ENCODE measurements at regions not wholly inside any gene's neighbourhood (a gene's known extent, or its start where the extent isn't known, plus 50 kb on each side); places are given as distances from the start of the nearest gene placed in this dataset.

DNA sequence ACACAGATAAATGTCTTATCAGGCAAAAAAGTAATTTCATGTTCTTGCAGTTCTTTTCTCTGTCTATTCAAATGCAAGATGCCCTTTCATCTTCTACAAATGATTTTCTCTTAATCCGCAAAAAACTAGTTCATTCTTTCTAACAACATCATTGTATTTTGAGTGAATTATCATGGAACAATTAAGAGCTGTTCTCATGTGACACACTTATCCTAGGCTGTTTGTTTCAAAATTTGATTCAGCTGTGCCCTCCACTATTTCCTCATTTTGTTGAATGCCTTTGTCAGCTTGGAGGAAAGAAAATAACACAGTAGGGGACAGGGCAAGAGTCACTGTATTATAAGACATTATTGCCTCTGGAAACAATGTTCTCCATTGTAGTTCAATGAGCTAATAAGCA is 396.9 kb downstream of the KCTD12 start:
- DNase-seq: no peak

DNA sequence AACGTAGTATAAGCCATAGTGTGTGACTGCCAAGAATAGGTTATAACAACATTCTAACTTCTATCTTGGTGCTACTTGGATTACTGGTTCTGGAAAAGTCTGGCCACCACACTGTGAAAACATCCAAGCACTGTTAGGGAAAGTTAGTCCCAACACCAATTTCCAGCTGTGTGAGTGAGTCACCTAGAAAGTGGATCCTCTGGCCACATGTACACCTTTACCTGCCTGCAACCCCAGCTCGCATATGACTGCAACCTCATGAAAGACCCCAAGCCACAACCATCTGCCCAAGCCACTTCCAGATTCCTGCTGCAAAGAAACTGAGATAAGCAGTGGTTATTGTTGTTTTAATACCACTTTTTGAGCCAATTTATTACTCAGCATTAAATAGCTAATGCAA is 404.5 kb downstream of the KCTD12 start:
- no peak for DNase-seq

DNA sequence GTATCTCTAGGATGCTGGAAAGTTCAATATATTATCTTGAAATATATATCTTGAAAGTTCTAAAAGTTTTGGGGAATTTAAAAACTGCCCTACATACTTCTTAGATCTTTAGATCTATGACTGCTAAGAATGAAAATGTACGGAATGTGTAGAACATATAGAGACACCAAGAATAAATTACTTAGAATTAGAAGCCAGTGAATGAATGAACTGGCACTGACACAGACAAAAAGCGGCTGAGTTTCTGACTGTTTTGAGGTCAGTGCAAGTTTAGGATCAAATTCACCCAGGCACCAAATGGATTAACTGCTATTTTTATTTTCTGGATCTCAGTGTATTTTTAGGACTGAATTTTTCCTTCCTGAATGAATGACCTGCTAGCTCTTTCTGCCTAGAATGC is 411.2 kb downstream of the KCTD12 start:
- DNase-seq: no peak

DNA sequence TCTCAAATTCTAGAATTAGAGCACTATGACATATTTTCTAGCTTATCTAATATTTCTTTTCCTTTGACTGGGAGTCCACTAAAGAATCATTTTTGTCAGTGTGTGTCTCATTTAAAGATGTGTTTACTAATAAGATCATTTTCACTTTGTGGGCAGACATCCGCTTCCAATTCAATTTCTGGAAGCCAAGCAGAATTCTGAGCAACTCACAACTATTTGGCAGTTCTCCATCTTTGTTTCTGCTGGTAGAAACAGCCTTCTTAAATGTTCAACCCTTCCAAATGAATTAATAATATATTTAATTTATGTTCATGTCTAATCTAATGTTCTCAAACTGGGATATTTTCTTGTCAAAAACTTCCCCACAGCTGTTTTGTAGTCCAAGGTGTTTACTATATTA is 411.8 kb downstream of the KCTD12 start:
- no peak for DNase-seq

DNA sequence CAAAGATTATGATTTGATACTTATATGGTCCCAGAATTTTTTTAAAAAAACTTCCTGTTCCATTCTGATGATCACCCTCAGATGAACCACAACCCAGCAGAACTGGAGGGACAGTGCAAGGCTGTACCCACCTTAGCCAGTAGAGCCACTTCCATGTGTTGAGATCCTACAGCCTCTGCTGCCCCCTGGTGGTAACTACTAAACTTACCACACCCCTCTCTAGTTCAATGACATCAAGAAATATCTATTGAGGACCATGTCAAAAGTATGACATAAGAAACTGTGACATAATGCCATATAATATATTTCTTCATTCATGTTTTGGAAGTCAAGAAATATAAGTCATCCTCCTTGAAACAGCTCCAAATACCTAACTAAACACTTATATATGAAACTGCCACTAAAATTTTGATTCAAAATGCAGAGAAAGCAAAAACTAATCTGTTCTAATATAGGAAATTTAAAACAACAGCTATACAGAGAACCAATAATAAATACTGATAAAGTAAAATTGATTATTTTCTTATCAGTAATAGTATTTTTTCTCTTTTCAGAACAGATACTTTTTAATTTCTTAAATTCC is 412.6 kb downstream of the KCTD12 start:
- DNase-seq: peak; percentile 77

DNA sequence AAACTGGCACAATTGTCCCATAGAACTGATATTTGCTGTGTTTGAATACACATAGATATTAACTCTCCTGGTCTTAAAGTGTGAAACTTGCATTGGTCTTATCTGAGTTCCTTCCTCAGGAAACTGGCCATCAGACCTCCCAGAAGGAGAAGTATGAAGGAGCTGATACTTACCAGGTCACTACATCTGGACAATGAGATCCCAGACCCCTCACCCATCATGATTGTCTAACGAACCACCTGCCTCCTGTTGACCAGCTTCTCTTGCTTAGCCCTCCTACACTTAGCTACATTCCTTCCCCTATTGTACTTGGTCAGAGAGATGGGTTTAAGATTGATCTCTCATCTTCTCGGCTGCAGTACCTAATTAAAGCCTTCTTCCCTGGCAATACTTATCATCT is 413.3 kb downstream of the KCTD12 start:
- DNase-seq: no peak

DNA sequence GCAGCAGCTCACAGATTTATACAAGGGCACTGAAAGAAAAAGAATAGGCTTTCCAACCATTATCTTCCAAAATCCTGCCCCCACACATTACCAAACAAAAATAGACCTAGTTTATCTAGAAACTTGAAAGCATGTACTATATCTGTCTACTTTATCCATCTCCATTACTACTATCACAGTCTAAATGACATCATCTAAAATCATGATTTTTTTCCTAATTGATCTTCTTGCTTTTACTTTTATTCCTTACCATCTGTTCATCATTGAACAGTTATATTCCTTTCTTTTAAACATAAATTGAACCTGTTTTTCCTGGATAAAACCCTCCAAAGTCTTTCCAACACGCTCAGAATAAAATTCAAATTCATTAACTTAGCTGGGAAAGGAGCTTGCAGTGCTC is 414.7 kb downstream of the KCTD12 start:
- no peak for DNase-seq

DNA sequence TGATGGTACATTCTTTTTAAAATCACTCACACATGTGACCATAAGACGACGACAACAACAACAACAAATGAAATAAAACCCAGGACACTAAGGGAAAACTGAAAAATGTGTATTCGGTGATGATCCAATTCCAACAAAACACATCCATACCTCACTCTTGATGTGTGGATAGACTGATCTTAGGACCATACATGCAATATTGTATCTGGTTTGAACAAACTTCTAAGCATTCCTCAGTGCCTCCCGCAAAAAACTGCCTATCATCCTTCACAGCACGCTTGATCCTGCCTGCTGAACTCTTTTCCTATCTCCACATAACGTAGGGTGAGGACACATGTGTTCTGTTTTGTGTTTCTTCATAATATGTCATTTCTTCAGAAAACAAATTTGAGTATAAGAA is 415.2 kb downstream of the KCTD12 start:
- DNase-seq: no peak

DNA sequence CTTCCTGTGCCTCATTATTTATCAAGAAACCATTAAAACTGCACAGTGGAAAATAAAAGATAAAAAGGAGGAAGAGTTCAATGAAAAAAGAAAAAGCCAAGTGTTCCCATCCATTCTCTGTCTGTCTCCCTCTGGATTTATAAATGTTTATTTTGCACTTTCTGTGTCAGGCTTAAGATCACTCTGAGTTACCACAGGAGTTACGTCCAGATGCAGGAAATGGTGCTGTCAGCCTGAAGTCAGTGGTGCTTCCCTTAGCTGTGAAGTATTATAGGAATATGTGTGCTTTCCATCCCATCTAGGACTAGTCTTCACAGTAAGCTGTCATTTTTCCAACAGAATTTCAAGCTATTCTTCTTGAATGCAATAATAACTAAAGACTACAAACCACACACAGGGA is 420.2 kb downstream of the KCTD12 start:
- DNase-seq: peak; percentile 11

DNA sequence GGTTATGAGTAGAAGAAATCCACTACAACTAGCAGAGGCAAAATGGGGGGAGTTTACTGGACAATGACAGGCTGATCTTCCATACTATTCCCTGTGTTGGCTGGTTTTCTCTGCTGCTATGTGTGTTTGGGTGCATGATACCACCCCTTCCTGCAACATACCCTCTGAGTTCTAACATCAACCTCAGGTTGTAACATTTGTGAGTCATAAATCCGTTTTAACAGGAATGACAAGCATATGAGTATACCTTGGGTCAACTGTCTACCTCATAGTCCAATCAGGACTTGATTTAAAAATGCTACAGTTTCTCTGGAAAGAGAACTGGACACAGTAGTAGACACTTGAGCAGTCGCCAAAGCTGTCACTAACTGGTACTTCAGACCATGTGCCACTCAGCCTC is 422.9 kb downstream of the KCTD12 start:
- no peak for DNase-seq

DNA sequence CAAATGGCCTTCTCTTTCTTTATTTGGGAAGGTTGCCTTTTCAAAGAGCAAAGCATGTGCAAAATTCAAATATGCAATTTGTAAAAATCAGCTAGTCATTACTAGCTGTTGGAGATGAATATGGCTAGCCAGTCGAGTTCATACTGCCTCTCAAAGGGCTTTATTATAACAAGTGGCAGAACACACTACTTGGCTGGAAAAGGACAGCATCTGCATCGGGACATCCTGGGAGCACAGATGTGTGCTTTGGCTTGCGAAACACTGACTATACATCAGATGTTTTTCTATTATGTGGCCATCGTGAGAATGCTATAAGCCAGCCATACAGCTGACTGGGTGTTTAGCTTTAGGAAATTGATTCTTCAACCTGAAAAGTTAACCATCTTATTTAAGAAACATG is 424.2 kb downstream of the KCTD12 start:
- DNase-seq: no peak

DNA sequence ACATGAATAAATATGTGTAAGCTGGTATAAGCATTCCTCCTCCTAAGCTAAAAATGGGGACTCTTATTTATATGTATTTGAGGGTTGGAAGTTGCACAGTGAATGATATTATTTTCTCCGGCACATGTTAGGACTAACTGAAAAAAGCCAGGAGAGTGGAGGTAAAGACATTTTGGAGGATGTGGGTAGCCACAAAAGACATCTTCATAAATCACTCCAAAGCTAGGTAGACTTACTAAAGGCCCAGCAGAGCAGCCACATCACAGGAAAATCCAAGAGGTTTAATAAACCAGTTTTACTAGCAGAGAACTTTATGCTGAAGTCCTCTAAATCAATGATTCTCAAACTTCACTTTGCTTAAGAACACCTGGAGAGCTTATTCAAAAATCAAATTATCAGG is 424.7 kb downstream of the KCTD12 start:
- no peak for DNase-seq

DNA sequence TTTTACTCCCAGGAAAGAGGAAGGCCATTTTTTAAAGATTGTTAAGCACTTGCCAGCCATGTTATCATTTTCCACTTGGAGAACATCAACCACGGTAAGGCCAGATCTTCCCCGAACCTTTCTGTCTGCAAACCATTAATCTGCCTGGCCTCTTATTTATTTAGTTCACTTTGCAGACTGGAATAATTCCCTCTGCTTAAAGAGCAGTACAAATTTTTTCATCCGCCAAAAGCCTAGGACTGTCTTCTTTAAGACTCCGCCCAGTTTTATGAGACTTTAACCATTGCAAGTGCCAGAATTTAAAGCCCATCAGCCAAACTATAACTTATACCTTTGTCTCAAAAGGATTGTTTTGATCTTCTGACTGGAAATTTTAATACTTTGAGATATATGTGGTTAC is 426.3 kb downstream of the KCTD12 start:
- no peak for DNase-seq

DNA sequence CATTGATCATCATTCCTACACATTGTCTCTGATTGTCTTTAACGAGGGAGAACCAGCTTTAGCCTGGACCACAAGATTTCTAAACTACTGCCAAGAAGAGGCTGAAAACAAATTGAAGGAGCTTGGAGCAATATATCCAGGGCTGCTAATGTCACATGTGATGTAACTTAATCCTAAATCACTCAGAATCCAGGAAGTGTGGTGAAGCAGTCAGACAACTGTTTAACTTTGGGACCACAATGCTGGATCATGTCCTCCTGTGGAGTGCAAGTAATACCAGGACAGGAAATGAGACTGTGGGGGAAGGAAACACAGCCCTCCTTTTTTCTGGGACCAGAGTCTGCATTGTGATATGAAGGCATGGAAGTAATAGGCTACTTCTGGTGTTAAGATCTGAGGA is 430.2 kb downstream of the KCTD12 start:
- DNase-seq: no peak

DNA sequence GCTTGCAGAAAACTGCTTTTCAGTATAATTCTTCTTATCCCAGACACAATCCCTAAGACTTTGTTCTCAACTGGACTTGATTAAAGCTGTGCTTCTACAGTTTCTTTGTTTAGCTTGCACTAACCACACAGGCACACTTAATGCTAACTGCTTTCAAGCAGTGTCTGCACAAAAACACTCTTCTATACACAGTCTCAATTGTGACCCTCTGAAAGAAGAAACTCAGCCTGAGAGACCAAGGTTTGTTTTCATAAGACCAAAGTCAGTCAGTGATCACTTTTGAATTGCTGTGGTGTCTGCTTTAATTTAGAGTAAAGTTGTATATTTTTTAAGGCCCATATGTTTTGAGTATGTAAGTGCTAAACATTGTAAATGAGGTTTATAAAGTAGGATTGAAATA is 431.2 kb downstream of the KCTD12 start:
- no peak for DNase-seq

DNA sequence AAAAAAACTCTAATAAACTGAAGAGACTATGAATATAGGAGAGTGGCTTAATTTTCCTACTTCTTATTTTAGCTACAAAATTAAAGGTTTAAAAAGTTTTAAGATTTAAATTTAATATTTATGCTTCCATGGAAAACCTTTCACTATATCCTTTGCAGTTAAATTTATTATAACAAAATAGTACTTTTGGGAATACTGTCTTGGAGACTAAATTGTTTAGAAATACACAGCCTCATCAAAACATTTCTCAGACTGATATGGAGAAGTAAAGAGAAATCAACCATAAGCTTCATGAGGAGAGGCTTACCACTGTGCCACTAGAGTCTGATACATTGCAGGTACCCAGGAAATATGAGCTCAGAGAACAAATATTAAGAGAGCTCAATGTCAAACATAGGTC is 436.5 kb downstream of the KCTD12 start:
- DNase-seq: no peak

DNA sequence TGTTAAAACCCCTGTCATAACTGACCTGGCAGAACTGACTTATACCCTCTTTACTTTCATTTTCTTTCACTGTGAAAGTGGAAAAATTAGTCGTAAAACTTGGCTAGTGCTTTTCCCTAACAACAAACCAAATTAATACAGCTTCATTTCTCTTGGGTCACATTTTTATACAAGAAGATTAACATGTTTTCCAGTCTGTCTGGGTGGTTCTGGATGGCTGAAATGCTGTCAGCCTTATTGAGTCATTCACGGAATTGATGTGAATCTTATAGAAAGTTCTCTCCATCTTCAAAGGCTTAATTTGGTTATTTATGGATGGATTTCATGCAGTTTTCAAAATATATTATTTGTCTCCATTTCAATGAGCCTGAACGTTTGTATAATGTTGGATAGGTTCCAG is 440.0 kb downstream of the KCTD12 start:
- no peak for DNase-seq

DNA sequence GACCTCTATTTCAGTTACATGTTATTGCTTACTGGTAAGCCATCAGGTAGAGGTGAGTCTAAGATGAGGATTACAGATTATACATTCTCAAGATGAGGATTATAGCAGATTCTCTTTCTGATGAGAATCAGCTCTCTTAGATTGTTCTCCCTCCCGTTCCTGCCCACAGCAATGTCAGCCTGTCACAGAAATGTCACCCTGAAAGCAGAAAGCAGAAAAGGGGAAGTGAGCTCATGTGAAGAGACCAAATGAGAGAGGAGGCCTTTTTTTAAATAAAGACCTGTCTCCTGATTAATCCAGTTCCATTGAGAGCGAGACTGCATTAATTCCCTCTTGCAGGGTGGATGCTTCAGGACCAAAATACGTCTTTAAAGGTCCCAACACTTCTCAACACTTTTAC is 445.6 kb downstream of the KCTD12 start:
- no peak for DNase-seq

DNA sequence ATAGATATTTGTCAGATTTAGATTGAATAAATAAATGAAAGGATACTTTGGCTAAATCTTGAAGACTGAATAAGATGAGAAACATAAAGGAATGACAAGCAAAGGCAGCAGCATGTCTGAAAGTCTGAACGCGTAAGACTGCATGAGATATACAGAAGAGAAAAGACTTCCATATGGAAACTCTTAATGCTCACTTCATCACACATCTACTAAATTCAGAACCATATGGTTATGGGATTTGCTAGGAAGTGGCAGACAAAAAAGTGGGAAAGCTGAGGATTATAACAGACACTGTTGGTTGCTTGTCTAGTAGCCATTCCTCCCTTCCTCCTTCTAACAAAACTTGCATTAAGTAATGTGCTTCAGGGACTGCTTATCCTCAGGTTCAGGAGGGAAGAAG is 446.7 kb downstream of the KCTD12 start:
- no peak for DNase-seq

DNA sequence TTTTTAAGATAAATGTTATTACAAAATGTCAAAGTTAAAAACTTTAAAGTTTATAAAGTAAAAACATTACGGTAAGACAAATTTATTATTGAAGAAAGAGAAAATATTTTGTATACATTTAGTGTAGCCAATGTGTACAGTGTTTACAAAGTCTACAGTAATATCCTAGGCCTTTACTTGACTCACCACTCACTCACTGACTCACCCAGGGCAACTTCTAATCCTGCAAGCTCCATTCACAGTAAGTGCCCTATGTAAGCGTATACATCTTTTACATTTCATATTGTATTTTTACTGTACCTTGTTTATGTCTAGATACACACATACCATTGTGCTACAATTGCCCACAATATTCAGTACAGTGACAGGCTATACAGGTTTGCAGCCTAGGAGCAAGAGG is 448.2 kb downstream of the KCTD12 start:
- no peak for DNase-seq

DNA sequence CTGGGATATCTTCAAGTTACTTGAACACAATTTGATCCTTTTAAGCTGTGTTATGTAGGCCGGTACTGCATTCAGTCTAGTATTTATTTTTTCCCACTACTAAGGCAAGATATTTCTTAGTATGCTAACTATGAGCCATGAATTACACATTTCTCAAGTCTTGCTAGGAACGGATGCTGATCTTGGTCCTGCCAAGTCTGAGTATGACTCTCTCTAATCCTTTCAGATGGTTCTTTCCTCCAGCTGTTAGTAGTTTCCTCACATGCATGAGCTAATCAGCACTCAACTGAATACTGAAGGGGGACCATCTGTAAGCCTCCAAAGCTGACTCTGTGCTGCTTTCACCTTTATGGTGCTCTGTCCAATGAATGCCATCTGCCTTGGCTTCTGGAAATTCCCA is 460.3 kb downstream of the KCTD12 start:
- DNase-seq: no peak

DNA sequence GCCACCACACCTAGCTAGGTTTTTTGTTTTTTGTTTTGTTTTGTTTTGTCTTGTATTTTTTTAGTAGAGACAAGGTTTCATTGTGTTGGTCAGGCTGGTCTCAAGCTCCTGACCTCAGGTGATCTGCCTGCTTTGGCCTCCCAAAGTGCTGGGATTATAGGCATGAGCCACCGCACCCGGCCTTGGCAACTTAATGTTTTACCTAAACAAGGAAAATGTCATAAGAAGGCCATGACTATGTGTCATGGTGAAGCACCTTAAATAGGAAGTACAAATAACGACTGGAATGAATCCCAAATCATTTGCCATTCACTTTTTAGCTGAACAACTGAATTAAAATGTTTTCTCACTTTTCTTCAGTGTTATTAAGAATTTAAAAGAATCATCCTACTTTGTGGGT is 465.2 kb downstream of the KCTD12 start:
- DNase-seq: no peak

DNA sequence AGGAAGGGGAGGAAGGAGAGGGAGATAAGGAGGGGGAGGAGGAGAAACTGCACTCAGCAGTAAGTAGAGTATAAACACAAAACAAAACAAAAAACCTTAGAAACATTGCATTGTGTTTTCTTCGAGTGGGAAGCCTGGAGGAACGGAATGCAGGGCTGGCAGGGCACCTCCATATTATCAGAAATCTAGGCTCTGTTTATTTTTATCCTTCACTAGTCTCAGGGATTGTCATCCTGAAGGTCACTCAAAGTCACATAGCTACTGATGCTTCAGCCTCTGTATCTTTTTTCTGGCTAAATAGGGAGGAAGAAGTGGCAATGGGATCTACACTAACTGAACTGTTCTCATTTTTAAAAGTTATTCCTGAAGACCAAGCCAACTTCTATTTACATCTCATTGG is 467.8 kb downstream of the KCTD12 start:
- no peak for DNase-seq

DNA sequence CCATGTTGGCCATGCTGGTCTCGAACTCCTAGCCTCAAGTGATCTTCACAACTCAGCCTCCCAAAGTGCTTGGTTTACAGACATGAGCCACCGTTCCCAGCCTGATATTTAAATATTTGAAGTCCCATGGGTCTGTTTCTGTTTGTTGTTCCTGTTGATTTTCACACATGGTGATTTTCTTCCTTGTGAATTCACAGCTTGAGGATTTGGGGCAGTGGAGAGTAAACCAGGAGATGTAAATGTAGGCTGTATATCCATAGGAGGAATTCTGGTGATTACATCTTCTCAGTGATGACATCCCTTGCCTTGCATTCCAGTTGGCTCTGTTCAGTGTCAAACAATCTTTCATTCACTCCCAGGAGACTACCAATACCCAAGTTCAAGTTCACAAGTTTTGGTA is 471.9 kb downstream of the KCTD12 start:
- DNase-seq: no peak

DNA sequence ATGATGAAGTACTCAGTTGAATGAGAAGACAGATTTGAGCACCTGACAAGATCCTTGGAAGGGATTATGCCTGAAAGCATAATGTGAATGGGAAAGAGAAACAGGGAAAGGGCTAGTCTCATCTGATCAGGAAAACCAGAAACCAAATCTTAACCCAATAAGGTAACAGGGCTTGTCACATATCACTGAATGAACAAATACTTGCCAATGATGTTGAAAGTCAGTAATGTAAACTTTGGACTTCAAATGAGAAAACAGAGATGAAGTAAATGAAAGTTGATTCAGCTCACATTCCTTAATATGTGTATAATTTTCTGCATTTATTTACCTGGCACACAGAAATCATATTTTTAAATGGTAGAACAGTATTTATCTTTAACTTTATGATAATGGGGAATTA is 480.0 kb downstream of the KCTD12 start:
- no peak for DNase-seq

DNA sequence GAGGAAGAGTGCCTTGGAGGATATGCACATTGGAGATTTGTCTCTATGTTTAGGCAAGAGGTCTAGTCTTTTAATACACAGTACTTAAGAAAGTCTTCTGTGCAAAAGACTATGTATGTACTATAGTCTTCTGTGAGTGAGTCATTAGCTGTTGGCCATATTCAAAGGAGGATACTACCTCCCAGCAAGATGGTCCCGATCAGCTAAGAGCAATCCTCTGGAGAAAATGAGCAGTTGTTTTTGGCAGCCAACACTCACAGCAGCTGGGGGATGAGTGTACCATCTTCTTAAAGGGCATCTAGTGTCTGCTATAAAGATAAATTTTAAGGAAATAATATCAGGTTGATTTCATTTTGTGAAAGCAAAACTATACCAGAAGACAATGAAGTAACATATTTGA is 487.8 kb downstream of the KCTD12 start:
- no peak for DNase-seq
